Middle frontal gyrus (tissue), 1 donor: ENCODE measurements at regions not wholly inside any gene's neighbourhood (a gene's known extent, or its start where the extent isn't known, plus 50 kb on each side); places are given as distances from the start of the nearest gene placed in this dataset.
"Not testable (repeated sequence)": the region's sequence is repeated elsewhere in the genome, so short reads cannot be mapped to it uniquely, and the experiment has no call there.

Source experiments
- DNase-seq: peaks from one replicate; pipeline ENCODE4 v3.0.0-alpha.2; 2015; ENCODE audit warnings: low spot score; ENCODE audit errors: extremely low spot score

GRCh38 chr16:66173796-66174195, 192.7 kb upstream of the CDH5 start:
- not testable (repeated sequence) for DNase-seq

- DNase-seq, result not testable (repeated sequence)
Measured at GRCh38 chr16:66173181-66173580, 193.3 kb upstream of the CDH5 start.

GRCh38 chr16:66172463-66172862, 194.0 kb upstream of the CDH5 start:
- DNase-seq, result no peak

GRCh38 chr16:66171578-66171977, 194.9 kb upstream of the CDH5 start:
- DNase-seq, result no peak

- DNase-seq, result no peak
Measured at GRCh38 chr16:66170989-66171388, 195.5 kb upstream of the CDH5 start.

GRCh38 chr16:66169817-66170216, 196.7 kb upstream of the CDH5 start:
- DNase-seq, result no peak

GRCh38 chr16:66168777-66169176, 197.7 kb upstream of the CDH5 start:
- no peak for DNase-seq

GRCh38 chr16:66167564-66168291, 198.8 kb upstream of the CDH5 start:
- no peak for DNase-seq

GRCh38 chr16:66166490-66166889, 200.0 kb upstream of the CDH5 start:
- no peak for DNase-seq

- no peak for DNase-seq
Measured at GRCh38 chr16:66165879-66166278, 200.6 kb upstream of the CDH5 start.

- no peak for DNase-seq
Measured at GRCh38 chr16:66164581-66165247, 201.8 kb upstream of the CDH5 start.

- DNase-seq, result no peak
Measured at GRCh38 chr16:66162821-66163220, 203.7 kb upstream of the CDH5 start.

- DNase-seq, result no peak
Measured at GRCh38 chr16:66161942-66162341, 204.5 kb upstream of the CDH5 start.

GRCh38 chr16:66161269-66161668, 205.2 kb upstream of the CDH5 start:
- DNase-seq, result no peak

GRCh38 chr16:66159987-66160386, 206.5 kb upstream of the CDH5 start:
- DNase-seq, result no peak

GRCh38 chr16:66156538-66156937, 210.0 kb upstream of the CDH5 start:
- DNase-seq, result no peak

GRCh38 chr16:66155933-66156332, 210.6 kb upstream of the CDH5 start:
- DNase-seq, result no peak

- no peak for DNase-seq
Measured at GRCh38 chr16:66154801-66155200, 211.7 kb upstream of the CDH5 start.

- DNase-seq, result no peak
Measured at GRCh38 chr16:66152823-66153393, 213.6 kb upstream of the CDH5 start.

GRCh38 chr16:66152181-66152580, 214.3 kb upstream of the CDH5 start:
- DNase-seq, result no peak

- no peak for DNase-seq
Measured at GRCh38 chr16:66150698-66151482, 215.6 kb upstream of the CDH5 start.

- no peak for DNase-seq
Measured at GRCh38 chr16:66147291-66147690, 219.2 kb upstream of the CDH5 start.
